HG02678 (cell line): ENCODE measurements at regions not wholly inside any gene's neighbourhood (a gene's known extent, or its start where the extent isn't known, plus 50 kb on each side); places are given as distances from the start of the nearest gene placed in this dataset.

Experiments
- ATAC-seq: cut with Tn5 transposase; IDR thresholded peaks from one replicate; pipeline ENCODE4 v1.9.1; 2021; ENCODE audit warnings: mild to moderate bottlenecking, moderate library complexity; ENCODE audit not compliant: unreplicated experiment

DNA sequence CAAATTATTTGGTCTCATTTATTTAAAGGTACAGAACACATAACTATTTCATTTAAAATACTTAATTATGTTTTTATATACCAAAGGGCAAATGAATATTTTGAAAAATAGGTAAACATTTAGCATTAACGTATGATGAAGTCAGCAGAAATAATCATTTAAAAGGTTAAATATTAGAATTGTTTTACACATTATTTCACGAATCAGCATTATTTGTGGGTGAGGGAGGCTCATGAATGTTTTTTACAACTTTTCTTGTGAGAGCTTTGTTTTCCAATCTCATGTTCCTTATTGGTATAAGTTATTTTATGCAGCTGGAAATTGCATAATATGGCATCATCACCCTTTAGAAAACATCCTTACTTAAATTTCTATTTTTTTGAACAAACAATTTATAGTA is 73.9 kb upstream of the FSTL5 start:
- ATAC-seq: no peak

DNA sequence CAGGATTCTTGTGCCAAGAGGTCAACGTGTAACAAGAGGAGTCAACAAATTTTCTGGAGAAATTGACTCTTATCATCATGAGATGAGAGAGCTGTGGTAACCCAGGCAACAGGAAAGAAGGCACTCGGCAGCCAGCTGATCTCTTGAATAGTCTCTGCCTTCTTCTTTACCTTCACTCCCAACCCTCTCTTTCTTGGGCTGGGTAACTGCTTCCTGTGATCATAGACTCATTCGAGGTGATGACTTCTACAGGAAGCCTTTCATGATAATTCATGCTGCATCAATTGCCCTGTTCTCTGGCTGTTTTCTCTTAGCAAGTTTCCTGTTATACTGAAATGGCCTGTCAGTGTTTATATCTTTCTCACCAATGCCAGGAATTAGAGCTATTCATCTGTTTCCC is 70.8 kb upstream of the FSTL5 start:
- ATAC-seq: no peak

DNA sequence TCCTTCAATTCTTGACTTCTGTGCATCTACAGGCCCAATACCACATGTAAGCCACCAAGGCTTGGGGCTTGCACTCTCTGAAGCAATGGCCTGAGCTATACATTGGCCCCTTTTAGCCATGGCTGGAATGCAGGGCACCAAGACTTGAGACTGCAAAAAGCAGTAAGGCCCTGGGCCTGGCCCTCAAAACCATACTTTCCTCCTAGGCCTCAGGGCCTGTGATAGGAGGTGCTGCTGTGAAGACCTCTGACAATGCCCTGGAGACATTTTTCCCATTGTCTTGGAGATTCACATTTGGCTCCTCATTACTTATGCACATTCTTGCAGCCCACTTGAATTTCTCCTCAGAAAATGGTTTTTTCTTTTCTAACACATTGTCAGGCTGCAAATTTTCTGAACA is 68.5 kb upstream of the FSTL5 start:
- ATAC-seq: no peak

DNA sequence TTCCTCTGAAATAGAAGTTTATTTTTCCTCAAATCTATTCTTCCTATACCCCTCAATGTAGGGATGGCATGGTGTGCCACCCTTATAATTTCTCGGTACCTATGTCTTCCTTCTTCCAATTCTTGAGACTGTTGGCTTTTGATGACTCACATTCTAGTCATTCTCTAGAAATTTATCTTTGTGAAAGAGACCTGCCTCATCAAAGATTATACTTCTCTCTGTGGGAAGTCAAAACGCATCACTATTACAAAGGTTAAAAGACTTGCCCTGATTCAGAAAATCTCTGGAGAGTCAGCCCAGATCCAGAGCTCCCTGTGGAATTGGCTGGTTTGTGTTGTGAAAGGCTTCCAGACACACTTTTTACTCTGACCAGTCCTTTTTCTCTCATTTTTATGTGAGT is 65.9 kb upstream of the FSTL5 start:
- ATAC-seq: no peak

DNA sequence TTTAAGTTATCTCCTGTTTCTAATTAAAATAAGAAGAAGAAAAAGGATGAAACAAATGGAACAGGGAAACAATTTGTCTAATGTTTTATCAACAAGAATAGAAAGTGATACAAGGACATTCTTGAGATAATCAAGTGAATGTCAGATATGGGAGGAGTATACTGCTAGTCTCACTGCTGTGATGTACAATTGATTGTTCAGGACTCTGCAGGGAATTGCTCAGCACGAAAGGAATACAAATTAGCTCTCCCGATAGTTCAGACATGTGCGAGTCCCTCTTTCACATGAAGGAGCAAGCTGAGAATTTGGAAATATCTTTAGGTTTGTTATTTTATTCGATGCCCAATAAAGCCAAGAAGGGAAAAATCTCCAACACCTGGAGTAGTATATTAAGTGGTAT is 57.3 kb upstream of the FSTL5 start:
- no peak for ATAC-seq
